ENCODE measurements at regions not wholly inside any gene's neighbourhood (a gene's known extent, or its start where the extent isn't known, plus 50 kb on each side); places are given as distances from the start of the nearest gene placed in this dataset.

DNA sequence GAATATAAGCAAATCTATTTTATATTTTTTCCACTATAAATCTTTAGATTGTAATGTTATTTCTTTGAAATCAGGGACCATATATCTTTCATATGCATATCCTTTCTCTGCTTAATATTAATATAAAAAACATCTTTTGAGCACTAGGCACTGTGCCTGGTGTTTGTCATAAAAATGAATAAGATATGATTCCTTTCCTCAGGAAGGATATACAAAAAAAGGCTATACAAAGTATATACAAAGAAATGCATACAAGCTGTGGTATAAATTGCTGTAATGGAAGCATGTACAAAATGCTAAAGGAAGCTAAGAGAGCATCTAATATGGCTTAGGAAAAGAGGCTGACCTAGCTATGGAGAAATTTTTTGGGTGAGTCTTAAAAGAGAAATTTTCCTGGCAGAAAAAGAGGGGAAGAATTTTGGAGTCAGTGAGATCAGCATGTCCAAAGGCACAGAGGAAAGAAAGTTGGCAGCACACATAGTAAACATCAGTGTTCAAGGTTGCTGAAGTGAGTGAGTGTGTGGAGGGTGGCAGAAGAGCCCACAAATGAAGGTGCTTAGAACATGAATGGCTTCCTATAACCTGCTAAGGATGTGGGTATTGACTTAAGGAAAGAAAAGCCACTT, 500.0 kb downstream of the SPRY1 start:
- no peak for ATAC-seq
- DNase-seq (ENCODE audit: low spot score) = no peak
- CTCF ChIA-PET = no interaction called here
- Mint-ChIP-seq H3K4me1 (peaks cover 13% of the 10 kb centered on the region), H3K4me3 (no peak overlapping the region), H3K9me3 (0 out of 2 replicates have a peak, but pooled peaks cover 4% of the 10 kb centered on the region), H3K36me3 (no peaks in the 10 kb centered on the region), H3K27ac (no peak overlapping the region), H3K27me3 (ENCODE audit: low read depth) (no peaks in the 10 kb centered on the region)
- TF ChIP-seq, protein P1, sequence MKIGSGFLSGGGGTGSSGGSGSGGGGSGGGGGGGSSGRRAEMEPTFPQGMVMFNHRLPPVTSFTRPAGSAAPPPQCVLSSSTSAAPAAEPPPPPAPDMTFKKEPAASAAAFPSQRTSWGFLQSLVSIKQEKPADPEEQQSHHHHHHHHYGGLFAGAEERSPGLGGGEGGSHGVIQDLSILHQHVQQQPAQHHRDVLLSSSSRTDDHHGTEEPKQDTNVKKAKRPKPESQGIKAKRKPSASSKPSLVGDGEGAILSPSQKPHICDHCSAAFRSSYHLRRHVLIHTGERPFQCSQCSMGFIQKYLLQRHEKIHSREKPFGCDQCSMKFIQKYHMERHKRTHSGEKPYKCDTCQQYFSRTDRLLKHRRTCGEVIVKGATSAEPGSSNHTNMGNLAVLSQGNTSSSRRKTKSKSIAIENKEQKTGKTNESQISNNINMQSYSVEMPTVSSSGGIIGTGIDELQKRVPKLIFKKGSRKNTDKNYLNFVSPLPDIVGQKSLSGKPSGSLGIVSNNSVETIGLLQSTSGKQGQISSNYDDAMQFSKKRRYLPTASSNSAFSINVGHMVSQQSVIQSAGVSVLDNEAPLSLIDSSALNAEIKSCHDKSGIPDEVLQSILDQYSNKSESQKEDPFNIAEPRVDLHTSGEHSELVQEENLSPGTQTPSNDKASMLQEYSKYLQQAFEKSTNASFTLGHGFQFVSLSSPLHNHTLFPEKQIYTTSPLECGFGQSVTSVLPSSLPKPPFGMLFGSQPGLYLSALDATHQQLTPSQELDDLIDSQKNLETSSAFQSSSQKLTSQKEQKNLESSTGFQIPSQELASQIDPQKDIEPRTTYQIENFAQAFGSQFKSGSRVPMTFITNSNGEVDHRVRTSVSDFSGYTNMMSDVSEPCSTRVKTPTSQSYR (CRISPR knock-in tag; IDR thresholded peaks at IDR 0.05) = no peak
- TF ChIP-seq GABPB1 (CRISPR knock-in tag; IDR thresholded peaks at IDR 0.05) (no peak), ZNF232 (CRISPR knock-in tag; IDR thresholded peaks at IDR 0.05) (no peak), IRF2 (CRISPR knock-in tag; IDR thresholded peaks at IDR 0.05; ENCODE audit: borderline replicate concordance, low read depth) (no peak), MXD4 (CRISPR knock-in tag; IDR thresholded peaks at IDR 0.05; ENCODE audit: borderline replicate concordance) (no peak)
- TF ChIP-seq, protein P2, sequence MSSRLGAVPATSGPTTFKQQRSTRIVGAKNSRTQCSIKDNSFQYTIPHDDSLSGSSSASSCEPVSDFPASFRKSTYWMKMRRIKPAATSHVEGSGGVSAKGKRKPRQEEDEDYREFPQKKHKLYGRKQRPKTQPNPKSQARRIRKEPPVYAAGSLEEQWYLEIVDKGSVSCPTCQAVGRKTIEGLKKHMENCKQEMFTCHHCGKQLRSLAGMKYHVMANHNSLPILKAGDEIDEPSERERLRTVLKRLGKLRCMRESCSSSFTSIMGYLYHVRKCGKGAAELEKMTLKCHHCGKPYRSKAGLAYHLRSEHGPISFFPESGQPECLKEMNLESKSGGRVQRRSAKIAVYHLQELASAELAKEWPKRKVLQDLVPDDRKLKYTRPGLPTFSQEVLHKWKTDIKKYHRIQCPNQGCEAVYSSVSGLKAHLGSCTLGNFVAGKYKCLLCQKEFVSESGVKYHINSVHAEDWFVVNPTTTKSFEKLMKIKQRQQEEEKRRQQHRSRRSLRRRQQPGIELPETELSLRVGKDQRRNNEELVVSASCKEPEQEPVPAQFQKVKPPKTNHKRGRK (CRISPR knock-in tag; IDR thresholded peaks at IDR 0.05; ENCODE audit: borderline replicate concordance) = no peak
- TF ChIP-seq, protein P3, sequence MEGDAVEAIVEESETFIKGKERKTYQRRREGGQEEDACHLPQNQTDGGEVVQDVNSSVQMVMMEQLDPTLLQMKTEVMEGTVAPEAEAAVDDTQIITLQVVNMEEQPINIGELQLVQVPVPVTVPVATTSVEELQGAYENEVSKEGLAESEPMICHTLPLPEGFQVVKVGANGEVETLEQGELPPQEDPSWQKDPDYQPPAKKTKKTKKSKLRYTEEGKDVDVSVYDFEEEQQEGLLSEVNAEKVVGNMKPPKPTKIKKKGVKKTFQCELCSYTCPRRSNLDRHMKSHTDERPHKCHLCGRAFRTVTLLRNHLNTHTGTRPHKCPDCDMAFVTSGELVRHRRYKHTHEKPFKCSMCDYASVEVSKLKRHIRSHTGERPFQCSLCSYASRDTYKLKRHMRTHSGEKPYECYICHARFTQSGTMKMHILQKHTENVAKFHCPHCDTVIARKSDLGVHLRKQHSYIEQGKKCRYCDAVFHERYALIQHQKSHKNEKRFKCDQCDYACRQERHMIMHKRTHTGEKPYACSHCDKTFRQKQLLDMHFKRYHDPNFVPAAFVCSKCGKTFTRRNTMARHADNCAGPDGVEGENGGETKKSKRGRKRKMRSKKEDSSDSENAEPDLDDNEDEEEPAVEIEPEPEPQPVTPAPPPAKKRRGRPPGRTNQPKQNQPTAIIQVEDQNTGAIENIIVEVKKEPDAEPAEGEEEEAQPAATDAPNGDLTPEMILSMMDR (IDR thresholded peaks at IDR 0.05) = no peak
- TF ChIP-seq, protein P4, sequence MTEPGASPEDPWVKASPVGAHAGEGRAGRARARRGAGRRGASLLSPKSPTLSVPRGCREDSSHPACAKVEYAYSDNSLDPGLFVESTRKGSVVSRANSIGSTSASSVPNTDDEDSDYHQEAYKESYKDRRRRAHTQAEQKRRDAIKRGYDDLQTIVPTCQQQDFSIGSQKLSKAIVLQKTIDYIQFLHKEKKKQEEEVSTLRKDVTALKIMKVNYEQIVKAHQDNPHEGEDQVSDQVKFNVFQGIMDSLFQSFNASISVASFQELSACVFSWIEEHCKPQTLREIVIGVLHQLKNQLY (CRISPR knock-in tag; IDR thresholded peaks at IDR 0.05) = no peak
- POLR2A ChIA-PET = no interaction called here

DNA sequence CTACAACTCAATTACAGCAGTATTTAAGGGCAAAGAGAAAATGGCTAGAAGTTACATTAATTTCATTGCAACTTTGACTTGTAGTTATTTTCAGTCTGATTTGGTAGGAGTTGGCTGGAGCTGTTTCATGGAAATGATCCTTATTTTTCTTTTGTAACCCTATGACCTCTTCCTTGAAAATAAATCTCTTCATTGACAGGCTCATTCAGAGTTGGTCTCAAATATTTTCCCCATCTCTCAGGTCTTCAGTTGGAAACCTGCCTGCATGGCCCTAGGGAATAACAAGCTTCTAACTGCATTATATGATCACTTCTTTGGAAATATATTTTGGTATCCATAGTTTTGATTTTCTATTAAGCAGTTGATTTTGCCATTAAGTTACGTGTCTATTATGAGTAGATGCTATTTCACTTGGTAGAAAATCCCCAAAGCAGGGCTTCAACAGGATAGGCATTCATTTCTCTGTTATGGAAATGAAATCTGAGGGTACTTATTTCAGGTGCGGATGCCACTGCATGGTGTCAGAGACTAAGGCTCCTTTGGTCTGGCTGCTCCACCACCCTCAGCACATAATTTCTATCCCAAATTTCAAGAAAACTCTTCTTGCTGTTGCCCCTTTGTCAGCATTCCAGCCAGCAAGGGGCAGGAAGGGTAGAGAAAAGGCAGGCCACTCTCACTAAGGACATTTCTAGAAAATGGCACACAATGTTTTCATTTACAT, 502.5 kb downstream of the SPRY1 start:
- ATAC-seq (peak; percentile 60), DNase-seq (ENCODE audit: low spot score) (no peak)
- Mint-ChIP-seq H3K4me3 (no peak overlapping the region), H3K4me1 (peaks cover 13% of the 10 kb centered on the region), H3K27me3 (ENCODE audit: low read depth) (no peaks in the 10 kb centered on the region), H3K9me3 (peaks cover 10% of the 10 kb centered on the region), H3K36me3 (peaks cover 2% of the 10 kb centered on the region; the same call in 1 of the 2 replicates), H3K27ac (no peak overlapping the region)
- ChIA-PET CTCF (no interaction called here), POLR2A (no interaction called here)
- TF ChIP-seq ZNF671 (CRISPR knock-in tag; IDR thresholded peaks at IDR 0.05) = no peak
- TF ChIP-seq, protein P5, sequence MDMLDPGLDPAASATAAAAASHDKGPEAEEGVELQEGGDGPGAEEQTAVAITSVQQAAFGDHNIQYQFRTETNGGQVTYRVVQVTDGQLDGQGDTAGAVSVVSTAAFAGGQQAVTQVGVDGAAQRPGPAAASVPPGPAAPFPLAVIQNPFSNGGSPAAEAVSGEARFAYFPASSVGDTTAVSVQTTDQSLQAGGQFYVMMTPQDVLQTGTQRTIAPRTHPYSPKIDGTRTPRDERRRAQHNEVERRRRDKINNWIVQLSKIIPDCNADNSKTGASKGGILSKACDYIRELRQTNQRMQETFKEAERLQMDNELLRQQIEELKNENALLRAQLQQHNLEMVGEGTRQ (CRISPR knock-in tag; IDR thresholded peaks at IDR 0.05) = no peak
- TF ChIP-seq, protein P6, sequence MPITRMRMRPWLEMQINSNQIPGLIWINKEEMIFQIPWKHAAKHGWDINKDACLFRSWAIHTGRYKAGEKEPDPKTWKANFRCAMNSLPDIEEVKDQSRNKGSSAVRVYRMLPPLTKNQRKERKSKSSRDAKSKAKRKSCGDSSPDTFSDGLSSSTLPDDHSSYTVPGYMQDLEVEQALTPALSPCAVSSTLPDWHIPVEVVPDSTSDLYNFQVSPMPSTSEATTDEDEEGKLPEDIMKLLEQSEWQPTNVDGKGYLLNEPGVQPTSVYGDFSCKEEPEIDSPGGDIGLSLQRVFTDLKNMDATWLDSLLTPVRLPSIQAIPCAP (CRISPR knock-in tag; IDR thresholded peaks at IDR 0.05) = no peak
- TF ChIP-seq SOX15 (CRISPR knock-in tag; IDR thresholded peaks at IDR 0.05) = no peak
- TF ChIP-seq ZNF263 (CRISPR knock-in tag; IDR thresholded peaks at IDR 0.05; ENCODE audit: low read depth) = no peak
- TF ChIP-seq, protein P7, sequence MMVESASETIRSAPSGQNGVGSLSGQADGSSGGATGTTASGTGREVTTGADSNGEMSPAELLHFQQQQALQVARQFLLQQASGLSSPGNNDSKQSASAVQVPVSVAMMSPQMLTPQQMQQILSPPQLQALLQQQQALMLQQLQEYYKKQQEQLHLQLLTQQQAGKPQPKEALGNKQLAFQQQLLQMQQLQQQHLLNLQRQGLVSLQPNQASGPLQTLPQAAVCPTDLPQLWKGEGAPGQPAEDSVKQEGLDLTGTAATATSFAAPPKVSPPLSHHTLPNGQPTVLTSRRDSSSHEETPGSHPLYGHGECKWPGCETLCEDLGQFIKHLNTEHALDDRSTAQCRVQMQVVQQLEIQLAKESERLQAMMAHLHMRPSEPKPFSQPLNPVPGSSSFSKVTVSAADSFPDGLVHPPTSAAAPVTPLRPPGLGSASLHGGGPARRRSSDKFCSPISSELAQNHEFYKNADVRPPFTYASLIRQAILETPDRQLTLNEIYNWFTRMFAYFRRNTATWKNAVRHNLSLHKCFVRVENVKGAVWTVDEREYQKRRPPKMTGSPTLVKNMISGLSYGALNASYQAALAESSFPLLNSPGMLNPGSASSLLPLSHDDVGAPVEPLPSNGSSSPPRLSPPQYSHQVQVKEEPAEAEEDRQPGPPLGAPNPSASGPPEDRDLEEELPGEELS (CRISPR knock-in tag; IDR thresholded peaks at IDR 0.05) = no peak
- TF ChIP-seq GRHL2 (CRISPR knock-in tag; IDR thresholded peaks at IDR 0.05; ENCODE audit: insufficient replicate concordance, severe bottlenecking) = no peak
- TF ChIP-seq ZNF317 (CRISPR knock-in tag; IDR thresholded peaks at IDR 0.05; ENCODE audit: borderline replicate concordance, low read depth) = no peak
- no peak for TF ChIP-seq PRRX2 (CRISPR knock-in tag; IDR thresholded peaks at IDR 0.05)
- TF ChIP-seq, protein P8, sequence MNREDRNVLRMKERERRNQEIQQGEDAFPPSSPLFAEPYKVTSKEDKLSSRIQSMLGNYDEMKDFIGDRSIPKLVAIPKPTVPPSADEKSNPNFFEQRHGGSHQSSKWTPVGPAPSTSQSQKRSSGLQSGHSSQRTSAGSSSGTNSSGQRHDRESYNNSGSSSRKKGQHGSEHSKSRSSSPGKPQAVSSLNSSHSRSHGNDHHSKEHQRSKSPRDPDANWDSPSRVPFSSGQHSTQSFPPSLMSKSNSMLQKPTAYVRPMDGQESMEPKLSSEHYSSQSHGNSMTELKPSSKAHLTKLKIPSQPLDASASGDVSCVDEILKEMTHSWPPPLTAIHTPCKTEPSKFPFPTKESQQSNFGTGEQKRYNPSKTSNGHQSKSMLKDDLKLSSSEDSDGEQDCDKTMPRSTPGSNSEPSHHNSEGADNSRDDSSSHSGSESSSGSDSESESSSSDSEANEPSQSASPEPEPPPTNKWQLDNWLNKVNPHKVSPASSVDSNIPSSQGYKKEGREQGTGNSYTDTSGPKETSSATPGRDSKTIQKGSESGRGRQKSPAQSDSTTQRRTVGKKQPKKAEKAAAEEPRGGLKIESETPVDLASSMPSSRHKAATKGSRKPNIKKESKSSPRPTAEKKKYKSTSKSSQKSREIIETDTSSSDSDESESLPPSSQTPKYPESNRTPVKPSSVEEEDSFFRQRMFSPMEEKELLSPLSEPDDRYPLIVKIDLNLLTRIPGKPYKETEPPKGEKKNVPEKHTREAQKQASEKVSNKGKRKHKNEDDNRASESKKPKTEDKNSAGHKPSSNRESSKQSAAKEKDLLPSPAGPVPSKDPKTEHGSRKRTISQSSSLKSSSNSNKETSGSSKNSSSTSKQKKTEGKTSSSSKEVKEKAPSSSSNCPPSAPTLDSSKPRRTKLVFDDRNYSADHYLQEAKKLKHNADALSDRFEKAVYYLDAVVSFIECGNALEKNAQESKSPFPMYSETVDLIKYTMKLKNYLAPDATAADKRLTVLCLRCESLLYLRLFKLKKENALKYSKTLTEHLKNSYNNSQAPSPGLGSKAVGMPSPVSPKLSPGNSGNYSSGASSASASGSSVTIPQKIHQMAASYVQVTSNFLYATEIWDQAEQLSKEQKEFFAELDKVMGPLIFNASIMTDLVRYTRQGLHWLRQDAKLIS (CRISPR knock-in tag; IDR thresholded peaks at IDR 0.05; ENCODE audit: borderline replicate concordance) = no peak
- TF ChIP-seq ZNF423 (CRISPR knock-in tag; IDR thresholded peaks at IDR 0.05) = no peak

Measured in WTC11 (cell line).